ENCODE measurements at regions not wholly inside any gene's neighbourhood (a gene's known extent, or its start where the extent isn't known, plus 50 kb on each side); places are given as distances from the start of the nearest gene placed in this dataset.
"Not testable (repeated sequence)": the region's sequence is repeated elsewhere in the genome, so short reads cannot be mapped to it uniquely, and the experiment has no call there.

DNA sequence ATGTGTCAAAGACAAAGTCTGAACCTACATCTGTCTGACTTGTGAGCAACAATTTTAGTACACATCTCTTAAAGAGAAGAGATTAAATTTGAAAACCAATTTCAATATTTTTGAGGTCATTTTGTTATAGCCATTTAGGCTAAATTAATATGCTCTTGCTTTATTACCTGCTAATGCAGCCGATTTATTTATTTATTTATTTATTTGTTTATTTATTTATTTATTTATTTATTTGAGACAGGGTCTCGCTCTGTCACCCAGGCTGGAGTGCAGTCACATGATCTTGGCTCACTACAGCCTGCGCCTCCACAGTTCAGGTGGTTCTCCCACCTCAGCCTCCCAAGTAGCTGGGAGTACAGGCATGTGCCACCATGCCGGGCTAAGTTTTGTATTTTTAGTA is 232.7 kb upstream of the CHD1 start:
- DNase-seq (ENCODE audit: low spot score) = not testable (repeated sequence)

DNA sequence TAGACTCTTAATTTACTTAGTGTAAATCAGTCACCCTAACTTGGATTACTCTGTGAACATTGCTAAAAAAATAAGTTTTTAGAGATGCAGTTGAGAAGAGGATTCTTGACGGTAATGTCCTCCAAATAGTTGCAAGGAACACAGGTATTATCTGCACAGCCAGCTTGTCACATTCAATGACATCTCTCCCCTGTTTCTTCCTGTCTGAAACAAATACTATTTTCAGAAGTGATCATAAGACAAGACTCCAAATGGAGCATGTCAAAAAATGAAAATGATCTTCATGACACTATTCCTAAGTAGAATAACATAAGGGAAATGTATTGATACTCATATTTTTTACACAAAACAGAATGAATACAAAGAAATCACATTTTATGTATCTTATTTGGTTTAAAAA is 227.9 kb upstream of the CHD1 start:
- no peak for DNase-seq (ENCODE audit: low spot score)

GRCh38 chr5:99143283-99143795 is 214.5 kb upstream of the CHD1 start:
- DNase-seq (ENCODE audit: low spot score) = not testable (repeated sequence)

DNA sequence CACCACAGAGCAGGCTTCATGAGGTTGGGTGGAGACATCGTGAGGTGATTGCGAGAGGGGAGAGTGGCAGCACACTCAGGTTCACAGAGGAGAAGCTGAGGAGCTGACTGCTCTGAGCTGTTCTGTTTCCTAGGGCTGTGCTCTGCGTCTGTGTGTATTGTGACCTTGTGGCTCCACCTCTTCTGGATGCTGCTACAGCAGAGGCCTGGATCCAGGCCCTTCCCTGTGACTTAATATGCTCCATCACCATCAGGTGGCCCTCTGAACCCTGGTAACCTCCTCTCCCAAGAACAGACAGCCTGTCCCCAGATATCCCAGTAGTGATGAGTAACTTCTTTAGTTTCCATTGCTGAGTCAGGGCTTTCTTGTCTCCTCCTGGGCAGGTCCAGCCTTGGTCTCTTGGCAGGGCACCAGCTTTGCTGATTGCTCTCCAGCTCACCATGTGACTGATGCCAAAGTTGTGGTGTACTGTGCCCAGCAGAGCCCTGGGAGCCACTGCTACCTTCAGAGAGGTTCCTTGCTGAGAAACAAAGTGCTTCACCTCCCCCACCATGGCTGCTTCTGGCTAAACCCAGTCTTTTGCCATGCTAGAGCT is 212.8 kb upstream of the CHD1 start:
- no peak for DNase-seq (ENCODE audit: low spot score)

DNA sequence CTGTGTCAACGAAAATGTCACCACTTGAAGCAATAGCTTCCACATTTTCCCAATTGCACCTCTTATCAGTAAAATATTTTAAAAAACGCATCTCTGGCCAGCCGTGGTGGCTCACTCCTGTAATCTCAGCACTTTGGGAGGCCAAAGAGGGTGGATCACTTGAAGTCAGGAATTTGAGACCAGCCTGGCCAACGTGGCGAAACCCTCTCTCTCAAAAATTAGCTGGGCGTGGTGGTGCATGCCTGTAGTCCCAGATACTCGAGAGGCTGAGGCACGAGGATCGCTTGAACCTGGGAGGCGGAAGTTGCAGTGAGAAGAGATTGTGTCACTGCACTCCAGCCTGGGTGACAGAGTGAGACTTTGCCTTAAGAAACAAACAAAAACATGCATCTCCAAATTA is 210.1 kb upstream of the CHD1 start:
- DNase-seq (ENCODE audit: low spot score) = no peak

- no peak for DNase-seq (ENCODE audit: low spot score)
Measured at GRCh38 chr5:99133921-99134320, 205.1 kb upstream of the CHD1 start.

DNA sequence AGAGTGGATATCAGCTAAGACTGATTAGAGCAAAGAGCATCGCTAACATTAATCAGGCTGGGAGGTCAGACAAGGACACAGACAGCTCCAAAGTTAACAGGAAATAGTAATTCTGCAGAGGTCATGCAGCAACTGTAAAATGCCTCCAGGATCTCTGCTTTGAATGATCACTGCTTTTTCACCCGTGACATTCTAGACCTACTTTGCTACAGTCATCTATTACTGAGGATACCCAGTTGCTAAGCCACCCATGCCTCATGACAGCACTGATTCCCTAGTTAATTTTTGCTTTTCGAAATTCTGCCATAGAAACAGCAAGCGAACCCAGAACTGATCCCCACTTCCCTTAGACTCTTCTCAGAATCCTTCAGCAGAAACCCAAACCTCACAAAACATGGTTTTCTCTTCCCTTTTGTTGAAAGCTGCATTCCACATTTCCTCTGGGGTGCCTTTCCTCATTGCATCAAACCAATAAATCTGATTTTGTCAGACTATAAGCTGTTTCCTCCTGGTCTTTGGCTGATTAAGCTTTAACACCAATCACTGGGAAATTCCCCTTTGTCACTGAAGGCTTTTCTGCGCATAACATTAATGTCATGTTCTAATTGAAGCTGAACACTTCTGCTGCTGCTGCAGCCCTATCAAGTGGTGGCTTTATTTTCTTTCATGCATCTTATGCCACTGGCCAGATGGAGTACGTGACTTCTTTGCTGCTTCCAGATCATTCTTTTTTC is 201.1 kb upstream of the CHD1 start:
- no peak for DNase-seq (ENCODE audit: low spot score)

DNA sequence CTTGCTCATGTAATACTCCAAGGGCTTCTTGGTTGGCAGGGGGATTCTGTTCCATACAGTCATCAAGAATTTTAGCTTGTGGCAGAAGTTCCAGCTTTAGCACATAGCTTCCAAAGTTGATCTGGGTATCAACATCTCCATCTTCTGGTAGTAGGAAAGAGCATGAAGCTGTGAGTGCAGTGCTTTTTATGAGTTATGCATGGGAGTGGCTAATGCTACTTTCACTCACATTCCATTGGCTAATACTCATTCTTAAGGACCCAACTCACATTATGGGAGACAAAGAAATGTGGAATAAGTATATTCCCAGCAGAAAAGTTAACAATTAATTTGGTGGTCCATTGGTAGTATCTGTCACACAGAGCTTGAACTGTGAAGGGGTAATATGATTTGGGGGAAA is 194.2 kb upstream of the CHD1 start:
- no peak for DNase-seq (ENCODE audit: low spot score)

GRCh38 chr5:99119326-99119725 is 190.5 kb upstream of the CHD1 start:
- DNase-seq (ENCODE audit: low spot score) = no peak

DNA sequence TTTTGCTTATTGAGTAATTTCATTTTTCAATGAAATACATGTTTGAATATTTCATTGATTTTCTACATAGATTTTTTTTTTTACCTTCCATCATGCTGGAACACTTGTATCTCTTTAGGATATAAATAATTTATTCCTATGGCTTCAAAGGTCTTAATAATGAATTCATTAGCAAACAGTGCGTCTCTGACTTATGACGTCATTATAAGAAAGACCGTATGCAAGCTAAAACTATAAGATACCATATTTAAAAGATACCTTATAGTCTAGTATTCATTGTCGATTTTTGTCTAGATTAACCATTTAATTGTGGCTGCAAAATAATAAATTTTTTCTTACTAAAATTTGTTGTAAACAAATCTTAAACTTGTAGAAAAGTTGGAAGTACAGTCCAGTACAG is 187.7 kb upstream of the CHD1 start:
- DNase-seq (ENCODE audit: low spot score) = no peak

- no peak for DNase-seq (ENCODE audit: low spot score)
Measured at GRCh38 chr5:99109894-99110293, 181.1 kb upstream of the CHD1 start.

DNA sequence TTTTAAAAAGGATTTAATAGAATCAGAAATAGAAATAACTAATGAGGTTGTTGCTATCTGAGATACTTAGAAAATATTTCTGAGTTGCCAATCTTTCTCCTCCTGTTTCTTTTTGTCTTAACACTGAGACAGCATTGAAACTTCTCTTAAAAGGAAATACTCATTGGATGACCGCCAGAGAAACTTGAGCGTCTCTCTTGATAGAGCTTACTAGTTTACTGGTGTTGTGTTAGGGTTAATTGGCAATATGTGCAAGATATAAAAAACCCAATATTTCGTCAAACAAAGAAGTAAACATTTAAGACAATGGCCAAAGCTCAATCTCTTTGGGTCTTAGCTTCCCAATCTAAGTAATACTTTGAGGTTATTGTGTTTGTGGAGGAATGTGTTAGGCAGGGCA is 176.4 kb upstream of the CHD1 start:
- DNase-seq (ENCODE audit: low spot score) = no peak

DNA sequence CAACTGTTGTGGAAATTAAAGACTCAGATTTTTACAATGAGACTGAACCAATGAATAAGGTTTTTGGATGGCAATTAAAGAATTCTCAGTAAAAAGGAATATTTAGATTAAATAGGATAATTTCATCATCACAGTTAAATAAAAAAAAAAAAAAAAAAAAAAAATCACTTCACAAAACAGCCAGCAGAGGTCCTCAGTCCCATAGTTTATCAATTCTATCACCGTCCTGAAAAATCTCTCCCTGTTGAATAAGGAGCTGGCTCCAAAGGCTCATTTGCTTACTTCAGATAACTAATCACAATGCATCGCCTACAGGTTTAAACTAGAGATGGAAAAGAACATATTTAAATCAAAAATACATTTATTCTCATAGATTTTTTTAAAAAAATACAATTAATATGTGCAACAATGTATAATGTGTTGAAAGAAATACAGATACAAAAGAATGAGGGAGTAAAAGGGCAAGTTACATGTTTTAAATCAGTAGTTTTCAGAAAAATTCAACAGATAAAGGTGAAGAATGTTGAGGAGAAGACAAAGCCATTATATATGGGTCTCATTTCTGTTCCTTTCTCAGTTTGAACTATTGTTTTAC is 175.8 kb upstream of the CHD1 start:
- DNase-seq (ENCODE audit: low spot score) = no peak

DNA sequence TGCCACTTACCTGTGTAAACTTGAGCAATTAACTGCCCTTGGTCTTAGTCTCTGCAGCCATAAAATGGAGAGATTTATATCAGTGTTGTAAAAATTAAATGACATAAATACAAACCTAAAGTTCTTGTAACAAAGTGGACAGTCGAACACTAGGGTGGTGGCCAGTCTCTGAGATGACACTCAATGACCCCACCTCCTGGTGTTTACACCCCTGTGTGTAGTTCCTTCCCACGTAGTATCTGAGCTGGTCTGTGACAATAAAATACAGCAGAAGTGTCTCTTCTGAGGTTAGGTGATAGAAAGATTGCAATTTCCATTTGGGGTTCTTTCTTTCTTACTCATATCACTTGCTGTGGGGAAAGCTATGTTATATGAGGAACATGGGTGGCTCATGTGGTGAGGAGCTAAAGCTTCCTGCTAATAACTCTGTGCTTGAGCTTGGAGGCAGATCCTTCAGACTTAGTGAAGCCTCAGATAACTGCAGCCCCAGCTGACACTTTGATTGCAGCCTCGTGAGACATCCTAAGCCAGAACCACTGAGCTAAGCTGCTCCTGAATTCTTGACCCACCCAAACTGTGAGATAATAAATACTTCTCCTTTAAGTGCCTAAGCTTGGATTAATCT is 173.4 kb upstream of the CHD1 start:
- no peak for DNase-seq (ENCODE audit: low spot score)

GRCh38 chr5:99099691-99100090 is 170.9 kb upstream of the CHD1 start:
- DNase-seq (ENCODE audit: low spot score) = no peak

DNA sequence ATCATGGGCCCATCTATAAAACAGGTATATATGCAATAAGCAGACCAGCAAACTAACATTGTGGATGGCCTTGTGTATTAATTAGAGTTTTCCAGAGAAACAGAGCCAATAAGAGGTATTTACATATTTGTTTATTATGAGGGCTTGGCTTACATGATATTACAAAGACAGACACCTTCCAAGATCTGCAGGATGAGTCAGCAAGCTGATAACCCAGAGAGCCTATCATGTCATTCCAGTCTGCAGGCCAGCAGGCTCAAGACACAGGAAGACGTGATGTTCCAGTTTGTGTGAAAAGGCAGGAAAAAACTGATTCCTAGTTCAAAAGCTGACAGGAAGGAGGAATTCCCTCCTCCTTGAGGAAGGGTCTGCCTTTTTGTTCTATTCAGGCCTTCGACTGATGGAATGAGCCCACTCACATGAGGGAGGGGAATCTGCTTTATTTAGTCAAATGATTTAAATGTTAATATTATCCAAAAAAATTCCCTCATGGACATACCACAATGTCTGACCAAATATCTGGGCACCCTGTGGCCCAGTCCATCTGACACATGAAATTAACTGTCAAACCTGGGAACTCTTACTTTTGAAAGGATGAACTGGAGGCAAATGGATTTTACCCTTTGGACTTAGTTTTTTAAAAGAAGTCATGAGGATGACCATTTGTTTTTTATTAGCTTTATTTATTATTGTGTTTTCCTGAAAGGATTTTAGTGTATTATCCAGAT is 161.2 kb upstream of the CHD1 start:
- DNase-seq (ENCODE audit: low spot score) = no peak

DNA sequence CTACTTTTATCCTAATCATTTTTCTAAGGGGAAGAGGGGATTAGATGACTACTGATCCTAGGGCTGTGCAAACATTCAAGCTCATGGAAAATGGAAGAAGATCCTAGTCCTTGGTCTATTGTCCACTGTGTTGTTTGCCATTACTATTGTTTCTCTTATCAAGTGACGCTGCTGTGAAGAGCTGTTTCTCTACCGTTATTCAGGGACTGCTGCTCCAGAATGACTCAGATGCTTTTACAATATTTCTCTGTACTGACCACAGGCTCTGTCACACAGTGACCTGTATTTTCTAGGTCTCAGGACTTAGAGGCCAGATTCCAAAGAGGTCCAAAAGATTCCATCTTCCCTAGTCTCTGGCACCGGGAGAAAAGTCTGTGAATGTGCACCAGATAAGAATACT is 159.5 kb upstream of the CHD1 start:
- no peak for DNase-seq (ENCODE audit: low spot score)

- DNase-seq (ENCODE audit: low spot score) = no peak
Measured at GRCh38 chr5:99083197-99083596, 154.4 kb upstream of the CHD1 start.

DNA sequence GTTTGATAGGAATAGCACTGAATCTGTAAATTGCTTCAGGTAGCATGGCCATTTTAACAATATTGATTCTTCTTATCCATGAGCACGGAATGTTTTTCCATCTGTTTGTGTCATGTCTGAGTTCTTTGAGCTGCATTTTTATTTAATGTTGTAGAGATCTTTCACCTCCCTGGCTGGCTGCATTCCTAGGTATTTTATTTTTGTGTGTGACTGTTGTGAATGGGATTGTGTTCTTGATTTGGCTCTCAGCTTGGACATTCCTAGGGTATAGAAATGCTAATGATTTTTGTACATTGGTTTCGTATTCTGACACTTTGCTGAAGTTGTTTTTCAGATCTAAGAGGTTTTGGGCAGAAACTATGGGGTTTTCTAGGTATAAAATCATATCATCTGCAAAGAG is 152.9 kb upstream of the CHD1 start:
- DNase-seq (ENCODE audit: low spot score) = no peak

- DNase-seq (ENCODE audit: low spot score) = no peak
Measured at GRCh38 chr5:99076723-99077640, 148.2 kb upstream of the CHD1 start.

DNA sequence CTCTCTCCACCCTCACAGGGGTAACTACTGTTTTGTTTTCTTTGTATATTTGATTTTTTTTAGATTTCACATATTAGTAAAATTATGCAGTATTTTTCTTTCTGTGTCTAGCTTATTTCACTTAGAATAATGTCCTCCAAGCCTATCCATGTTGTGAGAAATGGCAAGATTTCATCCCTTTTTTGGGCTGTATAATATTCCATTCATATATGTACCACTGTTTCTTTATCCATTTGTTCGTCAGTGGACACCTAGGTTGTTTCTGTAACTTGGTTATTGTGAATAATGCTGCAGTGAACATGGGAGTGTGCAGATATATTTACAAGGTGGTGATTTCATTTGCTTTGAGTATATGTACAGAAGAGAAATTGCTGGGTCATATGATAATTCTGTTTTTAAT is 144.0 kb upstream of the CHD1 start:
- no peak for DNase-seq (ENCODE audit: low spot score)
